Astrocyte (in vitro differentiated cells and primary cell): ENCODE measurements at regions not wholly inside any gene's neighbourhood (a gene's known extent, or its start where the extent isn't known, plus 50 kb on each side); places are given as distances from the start of the nearest gene placed in this dataset.

Source experiments
- DNase-seq: peaks from one replicate; pipeline ENCODE4 v3.0.0-alpha.2; 2010; ENCODE audit warnings: low read depth
- FAIRE-seq: peaks from 2 replicates; lab custom pipeline; 2011; peaks lifted over from hg19 to GRCh38; lab: Jason Lieb, UNC
- H2AFZ ChIP-seq: 2 replicates; pipeline ENCODE4 v1.6.0; 2012; ENCODE audit warnings: low read depth, low read length, inconsistent platforms
- H3K27ac ChIP-seq: 2 replicates; pipeline ENCODE4 v1.5.1; 2011; ENCODE audit warnings: low read depth, low read length, inconsistent platforms
- H3K27me3 ChIP-seq: 2 replicates; pipeline ENCODE4 v1.6.0; 2011; ENCODE audit warnings: low read length, inconsistent platforms; ENCODE audit not compliant: insufficient read depth
- H3K36me3 ChIP-seq: 2 replicates; pipeline ENCODE4 v1.5.1; 2011; ENCODE audit warnings: low read length, inconsistent platforms; ENCODE audit not compliant: insufficient read depth
- H3K4me1 ChIP-seq: 2 replicates; pipeline ENCODE4 v1.5.1; 2011; ENCODE audit warnings: low read length, inconsistent platforms; ENCODE audit not compliant: insufficient read depth
- H3K4me2 ChIP-seq: 2 replicates; pipeline ENCODE4 v1.6.0; 2012; ENCODE audit warnings: low read length, inconsistent platforms
- H3K4me3 ChIP-seq: 2 replicates; pipeline ENCODE4 v1.5.1; 2011; ENCODE audit warnings: low read depth, mild to moderate bottlenecking, low read length, inconsistent platforms; ENCODE audit not compliant: insufficient read depth
- H3K79me2 ChIP-seq: 2 replicates; pipeline ENCODE4 v1.6.0; 2012; ENCODE audit warnings: mild to moderate bottlenecking, low read length, inconsistent platforms; ENCODE audit not compliant: insufficient read depth
- H3K9ac ChIP-seq: 2 replicates; pipeline ENCODE4 v1.6.0; 2012; ENCODE audit warnings: mild to moderate bottlenecking, low read length, inconsistent platforms
- H3K9me3 ChIP-seq: 2 replicates; pipeline ENCODE4 v1.5.1; 2012; ENCODE audit warnings: low read depth, mild to moderate bottlenecking, low read length, inconsistent platforms; ENCODE audit not compliant: insufficient read depth
- H4K20me1 ChIP-seq: 2 replicates; pipeline ENCODE4 v1.6.0; 2012; ENCODE audit warnings: low read length, inconsistent platforms; ENCODE audit not compliant: insufficient read depth
- H3K27ac Mint-ChIP-seq: one replicate; pipeline ENCODE4 v1.8.0; 2021; ENCODE audit warnings: mild to moderate bottlenecking, mixed read lengths; ENCODE audit not compliant: unreplicated experiment
- H3K27me3 Mint-ChIP-seq: one replicate; pipeline ENCODE4 v1.8.0; 2021; ENCODE audit warnings: low read depth, mixed read lengths; ENCODE audit not compliant: unreplicated experiment
- H3K36me3 Mint-ChIP-seq: one replicate; pipeline ENCODE4 v1.8.0; 2021; ENCODE audit warnings: low read depth, mixed read lengths; ENCODE audit not compliant: unreplicated experiment
- H3K4me1 Mint-ChIP-seq: one replicate; pipeline ENCODE4 v1.8.0; 2021; ENCODE audit warnings: low read depth, mixed read lengths; ENCODE audit not compliant: unreplicated experiment
- H3K4me3 Mint-ChIP-seq: one replicate; pipeline ENCODE4 v1.8.0; 2021; ENCODE audit warnings: mild to moderate bottlenecking, moderate library complexity, mixed read lengths; ENCODE audit not compliant: unreplicated experiment
- H3K9me3 Mint-ChIP-seq: one replicate; pipeline ENCODE4 v1.8.0; 2021; ENCODE audit warnings: mild to moderate bottlenecking, mixed read lengths; ENCODE audit not compliant: unreplicated experiment
- CTCF ChIP-seq: IDR thresholded peaks from 2 replicates; pipeline ENCODE4 v1.5.1; 2011; ENCODE audit warnings: low read depth, mild to moderate bottlenecking, inconsistent platforms, low read length, moderate library complexity; ENCODE audit not compliant: insufficient read depth
- EZH2 ChIP-seq: IDR thresholded peaks from 2 replicates; pipeline ENCODE4 v1.6.1; 2012; ENCODE audit warnings: mild to moderate bottlenecking, low read length, inconsistent platforms; ENCODE audit not compliant: insufficient read depth

- no peaks in the 10 kb centered on the region for H3K27me3 Mint-ChIP-seq
- no peaks in the 10 kb centered on the region for H3K79me2 ChIP-seq
- no peak overlapping the region for H3K4me3 ChIP-seq
- no peak overlapping the region for H2AFZ ChIP-seq
- no peak overlapping the region for H3K27ac ChIP-seq
- H3K36me3 ChIP-seq, result no peaks in the 10 kb centered on the region
- no peaks in the 10 kb centered on the region for H3K9me3 ChIP-seq
- DNase-seq (no peak), FAIRE-seq (no peak)
- no peaks in the 10 kb centered on the region for H3K4me1 ChIP-seq
- no peaks in the 10 kb centered on the region for H3K36me3 Mint-ChIP-seq
- no peaks in the 10 kb centered on the region for H3K27me3 ChIP-seq
- H4K20me1 ChIP-seq, result no peaks in the 10 kb centered on the region
- no peak overlapping the region for H3K4me2 ChIP-seq
- H3K9ac ChIP-seq, result no peak overlapping the region
- H3K4me3 Mint-ChIP-seq, result no peak overlapping the region
- peaks cover 4% of the 10 kb centered on the region for H3K9me3 Mint-ChIP-seq
- TF ChIP-seq EZH2 (no peak), CTCF (no peak)
- H3K27ac Mint-ChIP-seq, result no peak overlapping the region
- peaks cover 16% of the 10 kb centered on the region for H3K4me1 Mint-ChIP-seq
Measured at GRCh38 chr3:88997260-88997659, 110.2 kb upstream of the EPHA3 start.

- Mint-ChIP-seq H3K4me1 (peaks cover 16% of the 10 kb centered on the region), H3K27me3 (no peaks in the 10 kb centered on the region), H3K36me3 (no peaks in the 10 kb centered on the region), H3K27ac (no peak overlapping the region), H3K9me3 (peaks cover 4% of the 10 kb centered on the region), H3K4me3 (no peak overlapping the region)
- Histone ChIP-seq H3K79me2 (no peaks in the 10 kb centered on the region), H3K4me1 (no peaks in the 10 kb centered on the region), H3K27me3 (no peaks in the 10 kb centered on the region), H3K9ac (no peak overlapping the region), H3K4me3 (no peak overlapping the region), H2AFZ (no peak overlapping the region), H3K4me2 (no peak overlapping the region), H3K9me3 (no peaks in the 10 kb centered on the region), H3K27ac (no peak overlapping the region), H4K20me1 (no peaks in the 10 kb centered on the region), H3K36me3 (no peaks in the 10 kb centered on the region)
- DNase-seq (peak; percentile 41), FAIRE-seq (no peak)
- no peak for TF ChIP-seq EZH2
- TF ChIP-seq CTCF, result no peak
Measured at GRCh38 chr3:89000886-89001285, 106.5 kb upstream of the EPHA3 start.

DNA sequence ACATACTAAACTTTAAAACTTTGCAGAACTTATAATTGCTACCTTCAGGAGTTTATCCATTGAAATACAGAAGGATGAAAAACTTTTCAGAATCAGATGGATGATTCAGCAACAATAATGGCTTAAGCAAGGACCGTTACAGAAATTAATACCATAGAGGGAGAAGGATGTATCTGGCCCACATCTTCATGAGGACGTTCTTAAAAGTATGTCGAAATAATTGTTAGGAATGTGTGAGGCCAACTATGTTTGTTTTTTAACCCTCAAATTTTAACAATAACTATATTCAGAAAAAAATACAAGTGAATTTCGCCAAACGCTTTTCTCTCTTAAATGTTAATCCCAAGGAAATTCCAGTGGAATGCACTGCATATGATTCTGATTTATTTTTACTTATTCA is 105.2 kb upstream of the EPHA3 start:
- no peak overlapping the region for H3K4me3 Mint-ChIP-seq
- peaks cover 4% of the 10 kb centered on the region for H3K9me3 Mint-ChIP-seq
- H3K27me3 ChIP-seq, result no peaks in the 10 kb centered on the region
- H3K27me3 Mint-ChIP-seq, result no peaks in the 10 kb centered on the region
- H3K9ac ChIP-seq, result no peak overlapping the region
- H3K36me3 Mint-ChIP-seq, result no peaks in the 10 kb centered on the region
- FAIRE-seq (no peak), DNase-seq (no peak)
- peaks cover 8% of the 10 kb centered on the region for H3K4me1 Mint-ChIP-seq
- H3K9me3 ChIP-seq, result no peaks in the 10 kb centered on the region
- no peak overlapping the region for H3K27ac ChIP-seq
- H3K4me2 ChIP-seq, result no peak overlapping the region
- no peak overlapping the region for H3K4me3 ChIP-seq
- TF ChIP-seq CTCF, result no peak
- no peak for TF ChIP-seq EZH2
- no peak overlapping the region for H2AFZ ChIP-seq
- H3K36me3 ChIP-seq, result no peaks in the 10 kb centered on the region
- H3K4me1 ChIP-seq, result no peaks in the 10 kb centered on the region
- H4K20me1 ChIP-seq, result no peaks in the 10 kb centered on the region
- H3K79me2 ChIP-seq, result no peaks in the 10 kb centered on the region
- no peak overlapping the region for H3K27ac Mint-ChIP-seq
